SU-DHL-6 (cell line): ENCODE measurements at regions not wholly inside any gene's neighbourhood (a gene's known extent, or its start where the extent isn't known, plus 50 kb on each side); places are given as distances from the start of the nearest gene placed in this dataset.
"Not testable (repeated sequence)": the region's sequence is repeated elsewhere in the genome, so short reads cannot be mapped to it uniquely, and the experiment has no call there.

Experiments used
- H2AFZ ChIP-seq: fragments of 200-600 bp; sonication (generic); 2 replicates; pipeline ENCODE4 v1.6.1; 2014; ENCODE audit warnings: low read depth, mild to moderate bottlenecking, moderate library complexity, mixed read lengths, antibody characterized with exemption, low read length; ENCODE audit not compliant: severe bottlenecking
- H3F3A ChIP-seq: fragments of 200-600 bp; shearing (Covaris generic); 2 replicates; pipeline ENCODE4 v1.6.0; 2016; ENCODE audit warnings: antibody characterized with exemption, mild to moderate bottlenecking; ENCODE audit not compliant: insufficient read depth
- H3K27ac ChIP-seq: fragments of 200-600 bp; sonication (generic); 2 replicates; pipeline ENCODE4 v1.5.1; 2016; ENCODE audit warnings: low read depth, mild to moderate bottlenecking, low read length, moderate library complexity, mixed read lengths
- H3K27me3 ChIP-seq: fragments of 200-600 bp; sonication (generic), shearing (Covaris generic); 2 replicates; pipeline ENCODE4 v1.6.0; 2014; ENCODE audit warnings: mild to moderate bottlenecking, low read length
- H3K36me3 ChIP-seq: fragments of 200-600 bp; sonication (generic); 2 replicates; pipeline ENCODE4 v1.6.1; 2014; ENCODE audit warnings: mild to moderate bottlenecking, low read length, mixed read lengths
- H3K4me2 ChIP-seq: fragments of 300-600, 200-600 bp; shearing (Covaris generic), sonication (generic); 2 replicates; pipeline ENCODE4 v1.6.0; 2014; ENCODE audit warnings: low read length, low read depth, mild to moderate bottlenecking; ENCODE audit not compliant: poor library complexity, severe bottlenecking
- H3K4me3 ChIP-seq: fragments of 200-600 bp; sonication (generic); 2 replicates; pipeline ENCODE4 v1.5.1; 2014; ENCODE audit warnings: antibody characterized with exemption, low read length, mild to moderate bottlenecking, mixed read lengths; ENCODE audit not compliant: insufficient read depth, poor library complexity, severe bottlenecking
- H3K79me2 ChIP-seq: fragments of 200-600 bp; sonication (generic); 2 replicates; pipeline ENCODE4 v1.6.1; 2014; ENCODE audit warnings: mild to moderate bottlenecking, low read length, moderate library complexity; ENCODE audit not compliant: insufficient read depth
- H3K9ac ChIP-seq: fragments of 200-600 bp; sonication (generic); 2 replicates; pipeline ENCODE4 v1.7.0; 2014; ENCODE audit warnings: mild to moderate bottlenecking, low read length
- H3K9me2 ChIP-seq: fragments of 200-600 bp; sonication (generic); replicated peaks from 2 replicates; pipeline ENCODE4 v1.6.1; 2014; ENCODE audit warnings: low read length; ENCODE audit not compliant: insufficient read depth
- H3K9me3 ChIP-seq: fragments of 200-600 bp; sonication (generic); 2 replicates; pipeline ENCODE4 v1.6.1; 2014; ENCODE audit warnings: low read length, mixed read lengths; ENCODE audit not compliant: insufficient read depth
- H4K20me1 ChIP-seq: fragments of 200-600 bp; sonication (generic); 2 replicates; pipeline ENCODE4 v1.6.1; 2014; ENCODE audit warnings: low read depth, mild to moderate bottlenecking, antibody characterized with exemption, low read length, moderate library complexity, mixed read lengths
- EZH2phosphoT487 ChIP-seq: fragments of 200-600 bp; sonication (generic), shearing (Covaris generic); conservative IDR thresholded peaks from 2 replicates; pipeline ENCODE4 v1.6.1; 2018; ENCODE audit warnings: mild to moderate bottlenecking, antibody characterized with exemption, low read length, moderate library complexity, mixed read lengths
- TF ChIP-seq, protein P1 (sequence below): fragments of 200-600 bp; sonication (generic); IDR thresholded peaks from one replicate; pipeline ENCODE4 v1.5.1; 2017; ENCODE audit warnings: antibody characterized with exemption, mild to moderate bottlenecking, low read length, moderate library complexity; ENCODE audit not compliant: insufficient read depth, poor library complexity, severe bottlenecking

DNA sequence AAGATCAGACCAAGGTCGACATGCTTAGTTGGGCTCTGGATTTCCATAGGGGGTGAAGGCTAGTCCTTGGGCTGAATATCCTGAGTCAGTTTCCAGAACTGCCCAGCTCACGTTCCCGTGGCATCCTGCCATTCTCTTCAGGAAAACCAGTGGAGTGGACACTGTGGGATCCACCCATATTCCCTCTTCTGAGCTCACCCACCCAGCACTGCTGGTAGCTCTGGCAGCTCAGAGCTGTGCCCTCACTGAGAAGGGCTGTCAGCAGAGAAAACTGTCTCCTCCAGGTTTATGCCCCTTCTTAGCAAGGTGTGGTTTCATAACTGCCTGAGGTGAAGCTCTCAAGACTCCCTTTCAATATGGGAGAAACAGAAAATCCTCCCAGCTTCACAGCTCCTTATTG lies 111.7 kb downstream of the GGTLC2 start:
- no peaks in the 10 kb centered on the region for H3K9me3 ChIP-seq
- H2AFZ ChIP-seq: no peak overlapping the region
- no peaks in the 10 kb centered on the region for H4K20me1 ChIP-seq
- no peaks in the 10 kb centered on the region for H3F3A ChIP-seq
- H3K9ac ChIP-seq: no peak overlapping the region
- H3K27me3 ChIP-seq: no peaks in the 10 kb centered on the region
- H3K9me2 ChIP-seq: no peaks in the 10 kb centered on the region
- H3K36me3 ChIP-seq: no peaks in the 10 kb centered on the region
- no peak overlapping the region for H3K4me3 ChIP-seq
- no peak overlapping the region for H3K4me2 ChIP-seq
- H3K27ac ChIP-seq: no peak overlapping the region
- no peak for TF ChIP-seq EZH2phosphoT487
- TF ChIP-seq, protein P1, sequence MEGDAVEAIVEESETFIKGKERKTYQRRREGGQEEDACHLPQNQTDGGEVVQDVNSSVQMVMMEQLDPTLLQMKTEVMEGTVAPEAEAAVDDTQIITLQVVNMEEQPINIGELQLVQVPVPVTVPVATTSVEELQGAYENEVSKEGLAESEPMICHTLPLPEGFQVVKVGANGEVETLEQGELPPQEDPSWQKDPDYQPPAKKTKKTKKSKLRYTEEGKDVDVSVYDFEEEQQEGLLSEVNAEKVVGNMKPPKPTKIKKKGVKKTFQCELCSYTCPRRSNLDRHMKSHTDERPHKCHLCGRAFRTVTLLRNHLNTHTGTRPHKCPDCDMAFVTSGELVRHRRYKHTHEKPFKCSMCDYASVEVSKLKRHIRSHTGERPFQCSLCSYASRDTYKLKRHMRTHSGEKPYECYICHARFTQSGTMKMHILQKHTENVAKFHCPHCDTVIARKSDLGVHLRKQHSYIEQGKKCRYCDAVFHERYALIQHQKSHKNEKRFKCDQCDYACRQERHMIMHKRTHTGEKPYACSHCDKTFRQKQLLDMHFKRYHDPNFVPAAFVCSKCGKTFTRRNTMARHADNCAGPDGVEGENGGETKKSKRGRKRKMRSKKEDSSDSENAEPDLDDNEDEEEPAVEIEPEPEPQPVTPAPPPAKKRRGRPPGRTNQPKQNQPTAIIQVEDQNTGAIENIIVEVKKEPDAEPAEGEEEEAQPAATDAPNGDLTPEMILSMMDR: no peak
- H3K79me2 ChIP-seq: no peaks in the 10 kb centered on the region

DNA sequence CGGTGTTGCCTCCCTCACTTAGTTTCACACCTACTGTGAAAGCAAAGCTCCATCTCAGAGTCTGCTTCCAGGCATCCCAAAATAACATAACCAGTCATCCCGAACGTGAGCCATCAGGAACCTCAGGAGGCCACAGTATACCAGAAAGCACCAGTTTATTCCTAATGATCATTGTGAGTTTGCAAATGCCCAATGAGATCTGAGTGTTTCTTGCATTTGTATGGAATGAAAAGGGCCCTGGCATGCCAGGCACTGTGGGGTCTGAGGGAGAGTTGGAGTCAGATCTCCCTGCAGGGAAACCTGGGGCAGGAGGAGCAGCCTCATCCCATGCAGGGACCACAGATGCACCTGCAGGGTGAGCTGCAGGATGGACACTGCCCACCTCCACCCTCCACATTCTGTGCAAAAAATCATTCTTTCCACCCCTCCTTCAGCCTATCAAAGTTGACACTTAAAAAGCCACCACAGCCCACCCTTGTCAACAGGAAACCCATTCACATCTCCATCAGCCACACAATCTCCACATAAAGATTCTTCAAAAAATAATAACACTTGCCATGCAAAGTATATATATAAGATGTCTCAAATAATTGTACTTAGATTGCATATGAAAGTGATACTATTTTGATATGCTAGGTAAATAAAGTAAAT lies 112.3 kb downstream of the GGTLC2 start:
- H4K20me1 ChIP-seq, H3K9ac ChIP-seq, H3K27me3 ChIP-seq, H3K9me2 ChIP-seq, H3F3A ChIP-seq, H3K4me3 ChIP-seq, H3K4me2 ChIP-seq, H2AFZ ChIP-seq, H3K9me3 ChIP-seq, H3K36me3 ChIP-seq, H3K79me2 ChIP-seq, H3K27ac ChIP-seq: not testable (repeated sequence)

DNA sequence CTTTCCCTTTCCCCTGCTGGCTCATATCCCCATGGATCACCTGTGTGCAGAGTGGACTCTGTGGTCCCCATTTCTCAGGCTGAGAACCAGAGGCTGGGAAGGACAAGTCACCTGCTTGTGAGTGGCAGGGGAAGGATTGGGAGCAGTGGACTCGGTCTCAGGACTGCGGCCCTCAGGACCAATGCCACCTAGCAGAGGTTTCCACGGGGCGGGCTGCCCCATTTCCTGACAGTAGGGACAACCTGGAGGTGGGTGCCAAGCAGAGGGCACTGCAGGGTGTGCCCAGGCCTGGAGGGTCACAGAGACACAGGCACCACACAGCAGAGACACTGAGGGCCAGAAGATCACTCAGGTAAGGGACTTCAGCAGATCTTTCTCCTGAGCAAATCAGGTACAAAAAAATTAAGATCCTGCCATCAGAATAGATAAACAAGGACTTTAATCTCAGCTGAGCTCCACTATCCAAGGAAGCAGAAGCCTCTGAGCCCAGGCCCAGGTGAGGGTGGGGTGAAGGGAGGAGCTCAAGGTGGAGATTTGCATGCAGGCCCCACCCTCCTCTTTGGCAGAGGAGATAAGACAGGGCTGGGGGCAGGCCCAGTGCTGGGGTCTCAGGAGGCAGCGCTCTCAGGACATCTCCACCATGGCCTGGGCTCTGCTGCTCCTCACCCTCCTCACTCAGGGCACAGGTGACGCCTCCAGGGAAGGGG lies 113.8 kb downstream of the GGTLC2 start:
- H3K9ac ChIP-seq, H3K36me3 ChIP-seq, H3K27me3 ChIP-seq, H3K4me2 ChIP-seq, H4K20me1 ChIP-seq, H3K79me2 ChIP-seq, H3K4me3 ChIP-seq, H3F3A ChIP-seq, H3K9me3 ChIP-seq, H3K27ac ChIP-seq, H3K9me2 ChIP-seq, H2AFZ ChIP-seq: not testable (repeated sequence)

DNA sequence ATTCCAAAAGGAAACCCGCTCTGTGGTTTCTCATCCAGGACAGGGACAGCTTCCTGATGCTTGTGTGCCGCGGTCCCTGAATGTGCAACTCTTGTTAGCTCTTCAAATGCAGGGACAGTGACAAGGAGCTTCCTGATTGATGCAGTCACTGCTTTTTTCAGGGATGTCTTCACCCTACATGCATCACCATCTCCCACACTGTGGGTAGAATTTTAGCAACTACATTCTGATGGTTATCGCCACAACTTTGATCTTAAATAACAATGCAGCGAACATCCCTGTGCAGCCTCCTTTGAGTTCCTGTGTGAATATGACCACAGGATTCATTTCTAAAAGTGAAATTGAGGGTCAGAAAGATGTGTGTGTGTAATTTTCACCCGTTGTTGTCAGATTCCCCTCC lies 115.0 kb downstream of the GGTLC2 start:
- Histone ChIP-seq H3K9ac (no peak overlapping the region), H3K4me2 (no peak overlapping the region), H3K9me2 (no peaks in the 10 kb centered on the region), H3K79me2 (no peaks in the 10 kb centered on the region), H3K9me3 (no peaks in the 10 kb centered on the region), H2AFZ (no peak overlapping the region), H3K27ac (no peak overlapping the region), H3K36me3 (no peaks in the 10 kb centered on the region), H3F3A (no peaks in the 10 kb centered on the region), H3K27me3 (no peaks in the 10 kb centered on the region), H3K4me3 (no peak overlapping the region), H4K20me1 (no peaks in the 10 kb centered on the region)
- TF ChIP-seq, protein P1: no peak
- TF ChIP-seq EZH2phosphoT487: no peak
